ENCODE measurements at regions not wholly inside any gene's neighbourhood (a gene's known extent, or its start where the extent isn't known, plus 50 kb on each side); places are given as distances from the start of the nearest gene placed in this dataset.

DNA sequence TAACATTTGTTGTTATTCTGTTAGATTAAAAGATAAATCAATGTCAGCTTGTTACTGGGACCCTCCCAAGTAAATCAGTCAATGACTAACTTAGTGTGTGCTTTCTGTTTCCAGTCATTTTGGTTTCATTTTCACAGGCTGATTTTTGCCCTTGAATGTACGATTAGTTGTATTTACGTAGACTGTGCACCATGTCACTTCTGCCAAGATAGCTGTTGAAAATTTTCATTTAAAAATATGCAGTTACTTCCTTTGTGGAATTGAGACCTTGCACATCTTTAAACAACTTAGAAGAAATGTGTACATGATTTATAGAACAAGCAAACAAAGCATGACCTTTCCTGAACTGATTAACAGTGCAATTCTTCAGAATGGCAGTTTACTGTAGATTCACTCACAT lies 944.8 kb upstream of the CITED2 start:
- TF ChIP-seq NR3C1 (CRISPR knock-in tag; IDR thresholded peaks at IDR 0.05) (no peak), SP1 (CRISPR knock-in tag; IDR thresholded peaks at IDR 0.05) (no peak), ZBTB26 (CRISPR knock-in tag; IDR thresholded peaks at IDR 0.05) (no peak)

Data from K562 (cell line).